ENCODE measurements at regions not wholly inside any gene's neighbourhood (a gene's known extent, or its start where the extent isn't known, plus 50 kb on each side); places are given as distances from the start of the nearest gene placed in this dataset.

- Mint-ChIP-seq H3K27ac (ENCODE audit: unreplicated experiment) (no peak overlapping the region), H3K27me3 (ENCODE audit: unreplicated experiment) (no peaks in the 10 kb centered on the region), H3K4me1 (ENCODE audit: low read depth, unreplicated experiment) (no peaks in the 10 kb centered on the region), H3K9me3 (ENCODE audit: unreplicated experiment) (peaks cover 1% of the 10 kb centered on the region), H3K4me3 (ENCODE audit: unreplicated experiment) (no peak overlapping the region), H3K36me3 (ENCODE audit: unreplicated experiment) (no peaks in the 10 kb centered on the region)
- no peak for DNase-seq
- no peak for TF ChIP-seq CTCF (IDR thresholded peaks at IDR 0.05; ENCODE audit: partially characterized antibody, unreplicated experiment)
These were observed 252.7 kb upstream of the PTER start for GRCh38 chr10:16184096-16184597.

GRCh38 chr10:16184906-16185305, 251.9 kb upstream of the PTER start:
- TF ChIP-seq CTCF (IDR thresholded peaks at IDR 0.05; ENCODE audit: partially characterized antibody, unreplicated experiment) = no peak
- no peak for DNase-seq
- Mint-ChIP-seq H3K4me3 (ENCODE audit: unreplicated experiment) (no peak overlapping the region), H3K27me3 (ENCODE audit: unreplicated experiment) (no peaks in the 10 kb centered on the region), H3K27ac (ENCODE audit: unreplicated experiment) (no peak overlapping the region), H3K9me3 (ENCODE audit: unreplicated experiment) (peaks cover 1% of the 10 kb centered on the region), H3K4me1 (ENCODE audit: low read depth, unreplicated experiment) (no peaks in the 10 kb centered on the region), H3K36me3 (ENCODE audit: unreplicated experiment) (no peaks in the 10 kb centered on the region)

- no peak overlapping the region for H3K4me3 Mint-ChIP-seq (ENCODE audit: unreplicated experiment)
- H3K27ac Mint-ChIP-seq (ENCODE audit: unreplicated experiment) = no peak overlapping the region
- DNase-seq = no peak
- TF ChIP-seq CTCF (IDR thresholded peaks at IDR 0.05; ENCODE audit: partially characterized antibody, unreplicated experiment) = no peak
- no peaks in the 10 kb centered on the region for H3K4me1 Mint-ChIP-seq (ENCODE audit: low read depth, unreplicated experiment)
- H3K36me3 Mint-ChIP-seq (ENCODE audit: unreplicated experiment) = no peaks in the 10 kb centered on the region
- peaks cover 1% of the 10 kb centered on the region for H3K9me3 Mint-ChIP-seq (ENCODE audit: unreplicated experiment)
- no peaks in the 10 kb centered on the region for H3K27me3 Mint-ChIP-seq (ENCODE audit: unreplicated experiment)
These were observed 250.2 kb upstream of the PTER start for GRCh38 chr10:16186564-16186963.

- DNase-seq = no peak
- H3K4me3 Mint-ChIP-seq (ENCODE audit: unreplicated experiment) = no peak overlapping the region
- no peaks in the 10 kb centered on the region for H3K27me3 Mint-ChIP-seq (ENCODE audit: unreplicated experiment)
- H3K36me3 Mint-ChIP-seq (ENCODE audit: unreplicated experiment) = no peaks in the 10 kb centered on the region
- TF ChIP-seq CTCF (IDR thresholded peaks at IDR 0.05; ENCODE audit: partially characterized antibody, unreplicated experiment) = no peak
- H3K4me1 Mint-ChIP-seq (ENCODE audit: low read depth, unreplicated experiment) = no peaks in the 10 kb centered on the region
- H3K9me3 Mint-ChIP-seq (ENCODE audit: unreplicated experiment) = no peaks in the 10 kb centered on the region
- no peak overlapping the region for H3K27ac Mint-ChIP-seq (ENCODE audit: unreplicated experiment)
These were observed 249.6 kb upstream of the PTER start for GRCh38 chr10:16187161-16187560.

- no peaks in the 10 kb centered on the region for H3K36me3 Mint-ChIP-seq (ENCODE audit: unreplicated experiment)
- H3K9me3 Mint-ChIP-seq (ENCODE audit: unreplicated experiment) = no peaks in the 10 kb centered on the region
- no peaks in the 10 kb centered on the region for H3K4me1 Mint-ChIP-seq (ENCODE audit: low read depth, unreplicated experiment)
- no peak for TF ChIP-seq CTCF (IDR thresholded peaks at IDR 0.05; ENCODE audit: partially characterized antibody, unreplicated experiment)
- DNase-seq = no peak
- H3K27ac Mint-ChIP-seq (ENCODE audit: unreplicated experiment) = no peak overlapping the region
- no peaks in the 10 kb centered on the region for H3K27me3 Mint-ChIP-seq (ENCODE audit: unreplicated experiment)
- H3K4me3 Mint-ChIP-seq (ENCODE audit: unreplicated experiment) = no peak overlapping the region
These were observed 244.5 kb upstream of the PTER start for GRCh38 chr10:16192337-16192736.

Data from glutamatergic neuron (in vitro differentiated cells).